NCI-H146 treated with DMSO at 0.1 percent for 48 hours (cell line): ENCODE measurements at regions not wholly inside any gene's neighbourhood (a gene's known extent, or its start where the extent isn't known, plus 50 kb on each side); places are given as distances from the start of the nearest gene placed in this dataset.

Experiments
- DNase-seq: peaks from one replicate; lab custom pipeline; 2025; ENCODE audit not compliant: unreplicated experiment; lab: John Stamatoyannopoulos, UW

GRCh38 chr9:8095672-8096086 lies 296.1 kb upstream of the DMAC1 start:
- peak; percentile 94 for DNase-seq

DNA sequence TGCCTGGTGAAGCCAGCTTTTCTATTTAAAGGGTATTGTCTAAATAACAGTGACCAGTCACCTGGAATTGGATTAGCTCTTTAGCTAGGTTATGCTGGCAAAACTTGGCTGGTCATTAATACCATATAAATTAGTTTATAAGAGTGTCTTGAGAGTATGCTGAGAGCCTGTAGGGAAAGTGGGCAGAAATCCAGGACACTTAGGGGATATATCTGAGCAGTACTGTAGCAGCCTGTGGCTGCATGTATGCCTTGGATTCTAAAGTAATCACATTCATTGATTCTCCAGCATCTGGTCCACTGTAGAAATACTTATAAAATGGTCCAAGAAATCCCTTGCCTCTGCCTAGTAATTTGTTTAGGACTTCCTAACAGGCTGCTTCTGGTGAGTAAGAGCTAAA lies 288.9 kb upstream of the DMAC1 start:
- DNase-seq, result no peak

- DNase-seq, result peak; percentile 90
Observed at GRCh38 chr9:8085986-8086385, 286.4 kb upstream of the DMAC1 start.

DNA sequence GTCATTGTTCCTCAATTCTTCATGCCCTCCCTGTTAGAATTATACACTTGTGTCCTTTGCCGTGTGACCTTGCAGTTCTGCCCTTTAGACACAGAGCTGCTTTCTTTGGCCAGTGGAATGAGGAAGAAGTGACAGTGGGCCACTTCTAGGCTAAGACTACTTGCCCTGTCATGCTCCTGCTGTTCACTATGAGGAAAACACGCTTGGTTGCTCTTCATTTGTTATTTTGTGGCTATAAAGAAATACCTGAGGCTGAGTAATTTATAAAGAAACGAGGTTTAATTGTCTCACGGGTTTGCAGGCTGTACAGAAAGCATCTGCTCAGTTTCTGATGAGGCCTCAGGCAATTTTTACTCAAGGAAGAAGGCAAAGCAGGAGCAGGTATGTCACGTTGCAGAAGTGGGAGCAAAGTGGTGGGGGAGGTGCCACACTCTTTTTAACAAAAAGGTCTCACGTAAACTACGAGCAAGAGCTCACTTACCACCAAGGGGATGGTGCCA lies 279.1 kb upstream of the DMAC1 start:
- no peak for DNase-seq

GRCh38 chr9:8074713-8075286 lies 275.2 kb upstream of the DMAC1 start:
- peak; percentile 82 for DNase-seq

DNA sequence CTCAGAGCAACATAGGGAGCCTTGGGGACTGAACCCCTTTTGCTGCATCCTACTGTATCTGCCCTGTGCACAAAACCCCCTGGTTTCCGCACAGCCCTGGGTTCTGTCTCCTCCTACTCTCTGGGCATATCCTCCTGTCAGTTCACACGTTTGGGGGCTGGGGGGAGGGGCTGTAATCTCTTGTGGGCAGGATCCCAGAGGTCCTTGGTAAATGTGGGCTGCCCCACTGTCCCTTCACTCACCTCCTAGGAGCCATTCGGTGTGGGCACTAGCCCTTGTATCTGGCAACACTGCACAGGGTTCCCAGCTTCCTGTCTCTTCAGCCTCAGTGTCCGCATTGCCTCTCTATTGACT lies 271.8 kb upstream of the DMAC1 start:
- DNase-seq, result no peak

GRCh38 chr9:8070779-8071444 lies 271.3 kb upstream of the DMAC1 start:
- no peak for DNase-seq

GRCh38 chr9:8062459-8062858 lies 262.9 kb upstream of the DMAC1 start:
- DNase-seq, result no peak

- no peak for DNase-seq
Observed at GRCh38 chr9:8053501-8053900, 253.9 kb upstream of the DMAC1 start.

DNA sequence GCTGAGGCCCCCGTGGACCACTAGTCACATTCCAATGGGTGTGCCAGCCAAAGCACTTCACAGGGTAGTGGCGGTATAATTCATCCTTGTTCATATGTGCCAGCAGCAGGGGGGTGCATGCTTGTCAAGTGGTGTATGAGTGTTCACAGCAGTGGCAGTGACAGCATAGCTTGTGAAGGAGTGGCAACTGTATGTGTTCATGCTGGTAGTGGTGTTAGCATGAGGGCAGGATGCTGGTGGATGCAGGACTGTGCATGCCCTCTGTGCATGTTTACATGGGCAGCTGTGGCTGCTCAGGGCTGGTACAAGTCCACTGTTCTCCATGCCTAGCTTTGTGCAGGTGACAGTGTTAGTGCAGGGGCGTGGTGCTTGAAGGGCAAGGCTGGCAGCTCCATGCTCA lies 253.4 kb upstream of the DMAC1 start:
- DNase-seq, result no peak

DNA sequence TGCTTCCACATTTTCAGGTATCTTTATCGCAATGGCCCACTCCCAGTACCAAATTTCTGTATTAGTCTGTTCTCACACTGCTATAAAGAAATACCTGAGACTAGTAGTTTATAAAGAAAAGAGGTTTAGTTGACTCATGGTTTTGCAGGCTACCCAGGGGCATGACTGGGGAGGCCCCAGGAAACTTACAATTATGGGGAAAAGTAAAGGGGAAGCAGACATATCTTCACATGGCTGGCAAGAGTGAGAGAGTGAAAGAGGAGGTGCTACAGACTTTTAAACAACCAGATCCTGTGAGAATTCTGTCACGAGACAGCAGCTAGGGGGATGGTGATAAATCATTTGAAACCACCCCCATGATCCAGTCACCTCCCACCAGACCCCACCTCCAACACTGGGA lies 238.2 kb upstream of the DMAC1 start:
- DNase-seq, result no peak

GRCh38 chr9:8036914-8037524 lies 237.4 kb upstream of the DMAC1 start:
- no peak for DNase-seq

GRCh38 chr9:8033794-8034193 lies 234.2 kb upstream of the DMAC1 start:
- DNase-seq, result no peak

GRCh38 chr9:8030095-8030494 lies 230.5 kb upstream of the DMAC1 start:
- no peak for DNase-seq

DNA sequence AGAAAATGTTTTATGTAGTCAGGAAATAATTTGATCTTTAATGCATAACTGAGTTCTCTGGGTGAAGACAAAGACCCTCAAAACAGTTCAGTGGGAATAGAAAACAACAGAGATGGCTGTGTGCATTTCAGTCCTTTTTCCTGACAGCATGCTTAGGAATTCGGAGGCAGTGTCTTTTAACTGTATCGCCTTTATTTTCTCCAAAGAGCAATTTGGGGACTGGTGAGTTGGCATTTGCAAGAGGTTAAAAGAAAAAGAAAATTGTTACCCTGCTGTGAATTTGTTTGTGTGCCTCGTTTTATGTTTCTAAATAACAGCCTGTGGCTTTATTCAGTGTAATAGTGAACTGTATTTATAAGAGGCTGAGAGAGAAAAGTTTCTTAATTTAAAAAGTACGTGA lies 227.8 kb upstream of the DMAC1 start:
- no peak for DNase-seq

DNA sequence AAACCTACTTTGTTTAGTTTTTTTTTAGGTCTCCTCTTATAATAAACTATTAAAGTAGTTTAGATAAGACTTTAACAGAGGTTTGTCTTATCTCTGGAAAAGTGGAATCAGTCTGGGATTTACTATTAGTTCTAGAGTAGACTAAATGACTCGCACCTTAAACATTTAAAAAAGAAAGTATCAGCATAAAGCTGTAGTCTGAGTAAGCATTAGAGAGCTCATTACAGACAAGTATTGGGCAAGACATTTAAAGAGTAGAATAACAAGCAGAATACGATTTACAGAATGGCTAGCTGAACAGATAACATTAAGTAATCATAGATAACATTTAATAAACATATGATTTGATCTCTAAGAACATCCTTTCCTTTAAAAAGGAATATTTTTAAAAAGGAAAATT lies 226.0 kb upstream of the DMAC1 start:
- DNase-seq, result no peak

GRCh38 chr9:8020186-8020585 lies 220.6 kb upstream of the DMAC1 start:
- DNase-seq, result no peak

- DNase-seq, result no peak
Observed at GRCh38 chr9:8019636-8020035, 220.1 kb upstream of the DMAC1 start.

- no peak for DNase-seq
Observed at GRCh38 chr9:8014997-8015682, 215.6 kb upstream of the DMAC1 start.

- no peak for DNase-seq
Observed at GRCh38 chr9:8012986-8013385, 213.4 kb upstream of the DMAC1 start.

- peak; percentile 44 for DNase-seq
Observed at GRCh38 chr9:8011974-8012373, 212.4 kb upstream of the DMAC1 start.

- no peak for DNase-seq
Observed at GRCh38 chr9:7996558-7996957, 197.0 kb upstream of the DMAC1 start.
